ENCODE measurements at regions not wholly inside any gene's neighbourhood (a gene's known extent, or its start where the extent isn't known, plus 50 kb on each side); places are given as distances from the start of the nearest gene placed in this dataset.

DNA sequence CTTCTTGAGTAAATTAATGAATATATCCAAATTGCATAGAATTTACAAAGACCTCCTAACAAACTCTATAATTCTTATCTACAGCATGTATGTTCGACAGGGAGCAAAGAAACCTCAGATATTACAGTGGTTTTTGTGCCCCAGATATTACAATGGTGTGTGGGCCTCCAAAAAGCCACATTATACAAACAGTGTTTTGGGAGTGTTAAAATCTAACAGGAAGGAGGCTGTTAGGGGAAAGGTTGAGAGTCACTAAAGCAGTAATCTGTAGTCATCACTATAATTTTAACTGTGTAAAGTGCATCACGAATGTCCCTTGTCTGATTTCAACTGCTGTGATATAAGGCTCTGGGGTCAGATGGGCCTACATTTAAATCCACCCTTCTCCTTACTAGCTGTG is 400.2 kb upstream of the C16orf82 start:
- TF ChIP-seq, protein P1, sequence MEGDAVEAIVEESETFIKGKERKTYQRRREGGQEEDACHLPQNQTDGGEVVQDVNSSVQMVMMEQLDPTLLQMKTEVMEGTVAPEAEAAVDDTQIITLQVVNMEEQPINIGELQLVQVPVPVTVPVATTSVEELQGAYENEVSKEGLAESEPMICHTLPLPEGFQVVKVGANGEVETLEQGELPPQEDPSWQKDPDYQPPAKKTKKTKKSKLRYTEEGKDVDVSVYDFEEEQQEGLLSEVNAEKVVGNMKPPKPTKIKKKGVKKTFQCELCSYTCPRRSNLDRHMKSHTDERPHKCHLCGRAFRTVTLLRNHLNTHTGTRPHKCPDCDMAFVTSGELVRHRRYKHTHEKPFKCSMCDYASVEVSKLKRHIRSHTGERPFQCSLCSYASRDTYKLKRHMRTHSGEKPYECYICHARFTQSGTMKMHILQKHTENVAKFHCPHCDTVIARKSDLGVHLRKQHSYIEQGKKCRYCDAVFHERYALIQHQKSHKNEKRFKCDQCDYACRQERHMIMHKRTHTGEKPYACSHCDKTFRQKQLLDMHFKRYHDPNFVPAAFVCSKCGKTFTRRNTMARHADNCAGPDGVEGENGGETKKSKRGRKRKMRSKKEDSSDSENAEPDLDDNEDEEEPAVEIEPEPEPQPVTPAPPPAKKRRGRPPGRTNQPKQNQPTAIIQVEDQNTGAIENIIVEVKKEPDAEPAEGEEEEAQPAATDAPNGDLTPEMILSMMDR (IDR thresholded peaks at IDR 0.05), result no peak
- no peak for TF ChIP-seq POLR2AphosphoS5 (IDR thresholded peaks at IDR 0.05)
- TF ChIP-seq POLR2A (IDR thresholded peaks at IDR 0.05), result no peak
